Suprapubic skin (tissue), 4 donors: ENCODE measurements at regions not wholly inside any gene's neighbourhood (a gene's known extent, or its start where the extent isn't known, plus 50 kb on each side); places are given as distances from the start of the nearest gene placed in this dataset.
"Not testable (repeated sequence)": the region's sequence is repeated elsewhere in the genome, so short reads cannot be mapped to it uniquely, and the experiment has no call there.

Experiments
- DNase-seq, 2 donors: peaks; one replicate each; pipeline ENCODE4 v3.0.0-alpha.2; 2019; ENCODE audit warnings: low spot score in 2 of 2
- H3K27ac ChIP-seq: fragments of 200-600 bp; sonication (generic); one replicate; pipeline ENCODE4 v1.5.1; 2019
- H3K27me3 ChIP-seq: fragments of 200-600 bp; sonication (generic); one replicate; pipeline ENCODE4 v1.5.1; 2019
- H3K36me3 ChIP-seq: fragments of 200-600 bp; sonication (generic); one replicate; pipeline ENCODE4 v1.5.1; 2019
- H3K4me1 ChIP-seq: fragments of 200-600 bp; sonication (generic); one replicate; pipeline ENCODE4 v1.5.1; 2019
- H3K4me3 ChIP-seq: fragments of 200-600 bp; sonication (generic); one replicate; pipeline ENCODE4 v1.5.1; 2019; ENCODE audit warnings: mild to moderate bottlenecking
- H3K9me3 ChIP-seq: fragments of 200-600 bp; sonication (generic); one replicate; pipeline ENCODE4 v1.5.1; 2019
- EP300 ChIP-seq: sonication (generic); formaldehyde crosslinking; IDR thresholded peaks from one replicate; pipeline ENCODE4 v1.6.1; 2017; ENCODE audit warnings: antibody characterized with exemption
- POLR2A ChIP-seq, 2 donors: fragments of 450-650 bp; IDR thresholded peaks; one replicate each; pipeline ENCODE4 v1.6.1; 2017; ENCODE audit warnings: antibody characterized with exemption in 2 of 2, mild to moderate bottlenecking in 2 of 2, moderate library complexity in 2 of 2
- POLR2AphosphoS5 ChIP-seq, 3 donors: sonication (generic); formaldehyde crosslinking; IDR thresholded peaks; one replicate each; pipeline ENCODE4 v1.6.1; 2017; ENCODE audit warnings: antibody characterized with exemption in 3 of 3
- WGBS: methylation state at CpG from one replicate; pipeline ENCODE4 v1.1.5; 2018; 5-methylcytosine and 5-hydroxymethylcytosine counted together
- TF ChIP-seq, protein P1 (sequence below), 2 donors: fragments of 200-600 bp in 1 of 2; fragments of 450-650 bp in 1 of 2; sonication (generic) in 1 of 2; IDR thresholded peaks; one replicate each; pipeline ENCODE4 v1.5.1; 2016 to 2019; ENCODE audit warnings: antibody characterized with exemption in 2 of 2, mild to moderate bottlenecking in 1 of 2, moderate library complexity in 1 of 2

DNA sequence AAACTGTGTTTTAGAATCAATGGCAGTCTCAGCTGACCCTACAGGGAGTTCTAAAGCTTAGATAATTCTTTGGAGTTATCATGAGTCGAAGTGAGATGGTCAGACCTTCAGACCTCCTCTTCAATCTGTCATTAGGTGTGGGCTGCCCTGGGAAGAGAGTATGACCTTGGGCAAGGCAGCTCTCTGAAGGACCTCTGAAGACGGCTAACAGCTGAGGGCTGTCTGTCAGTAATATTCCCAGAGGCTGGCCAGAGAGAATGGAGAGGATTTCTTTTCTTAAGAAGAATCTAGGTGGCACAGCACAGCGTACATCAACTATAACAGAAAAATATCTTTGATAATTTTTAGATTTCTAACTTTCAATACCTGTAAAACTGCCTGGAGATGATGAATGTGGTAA is 379.4 kb downstream of the ZNF674 start:
- no peak overlapping the region for H3K27ac ChIP-seq
- TF ChIP-seq, protein P1, sequence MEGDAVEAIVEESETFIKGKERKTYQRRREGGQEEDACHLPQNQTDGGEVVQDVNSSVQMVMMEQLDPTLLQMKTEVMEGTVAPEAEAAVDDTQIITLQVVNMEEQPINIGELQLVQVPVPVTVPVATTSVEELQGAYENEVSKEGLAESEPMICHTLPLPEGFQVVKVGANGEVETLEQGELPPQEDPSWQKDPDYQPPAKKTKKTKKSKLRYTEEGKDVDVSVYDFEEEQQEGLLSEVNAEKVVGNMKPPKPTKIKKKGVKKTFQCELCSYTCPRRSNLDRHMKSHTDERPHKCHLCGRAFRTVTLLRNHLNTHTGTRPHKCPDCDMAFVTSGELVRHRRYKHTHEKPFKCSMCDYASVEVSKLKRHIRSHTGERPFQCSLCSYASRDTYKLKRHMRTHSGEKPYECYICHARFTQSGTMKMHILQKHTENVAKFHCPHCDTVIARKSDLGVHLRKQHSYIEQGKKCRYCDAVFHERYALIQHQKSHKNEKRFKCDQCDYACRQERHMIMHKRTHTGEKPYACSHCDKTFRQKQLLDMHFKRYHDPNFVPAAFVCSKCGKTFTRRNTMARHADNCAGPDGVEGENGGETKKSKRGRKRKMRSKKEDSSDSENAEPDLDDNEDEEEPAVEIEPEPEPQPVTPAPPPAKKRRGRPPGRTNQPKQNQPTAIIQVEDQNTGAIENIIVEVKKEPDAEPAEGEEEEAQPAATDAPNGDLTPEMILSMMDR (IDR thresholded peaks at IDR 0.05), result no peak
- TF ChIP-seq EP300, result no peak
- DNase-seq, result no peak
- H3K36me3 ChIP-seq, result no peaks in the 10 kb centered on the region
- H3K9me3 ChIP-seq, result no peaks in the 10 kb centered on the region
- 55% methylated on average over 3 of the region's 3 CpGs for WGBS
- no peak overlapping the region for H3K4me3 ChIP-seq
- no peaks in the 10 kb centered on the region for H3K4me1 ChIP-seq
- H3K27me3 ChIP-seq, result no peaks in the 10 kb centered on the region

DNA sequence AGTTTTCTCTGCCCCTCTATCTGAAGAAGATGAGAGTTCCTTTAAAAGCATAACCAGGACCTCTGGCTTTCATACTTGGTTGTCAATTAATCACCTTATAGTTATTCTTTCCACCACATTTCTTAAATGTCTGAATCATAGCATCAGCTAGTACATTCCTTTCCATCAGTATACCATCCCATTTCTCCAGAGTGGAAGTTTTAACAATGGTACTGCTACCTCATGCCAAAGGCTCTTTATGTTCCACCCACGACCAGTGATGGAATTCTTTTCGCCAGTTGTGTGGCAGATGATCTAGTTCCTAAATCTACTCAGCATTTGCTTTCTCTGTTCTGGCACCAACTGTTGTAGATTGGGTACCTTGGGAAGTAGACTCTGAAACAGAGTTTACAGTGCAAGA is 379.8 kb downstream of the ZNF674 start:
- no peak overlapping the region for H3K4me3 ChIP-seq
- no peaks in the 10 kb centered on the region for H3K27me3 ChIP-seq
- no peak for DNase-seq
- no peak overlapping the region for H3K27ac ChIP-seq
- TF ChIP-seq POLR2A (IDR thresholded peaks at IDR 0.05) (no peak), EP300 (no peak), POLR2AphosphoS5 (IDR thresholded peaks at IDR 0.05) (no peak)
- TF ChIP-seq, protein P1 (IDR thresholded peaks at IDR 0.05), result no peak
- WGBS, result 59% methylated on average over 2 of the region's 2 CpGs
- no peaks in the 10 kb centered on the region for H3K9me3 ChIP-seq
- no peaks in the 10 kb centered on the region for H3K36me3 ChIP-seq
- no peaks in the 10 kb centered on the region for H3K4me1 ChIP-seq

DNA sequence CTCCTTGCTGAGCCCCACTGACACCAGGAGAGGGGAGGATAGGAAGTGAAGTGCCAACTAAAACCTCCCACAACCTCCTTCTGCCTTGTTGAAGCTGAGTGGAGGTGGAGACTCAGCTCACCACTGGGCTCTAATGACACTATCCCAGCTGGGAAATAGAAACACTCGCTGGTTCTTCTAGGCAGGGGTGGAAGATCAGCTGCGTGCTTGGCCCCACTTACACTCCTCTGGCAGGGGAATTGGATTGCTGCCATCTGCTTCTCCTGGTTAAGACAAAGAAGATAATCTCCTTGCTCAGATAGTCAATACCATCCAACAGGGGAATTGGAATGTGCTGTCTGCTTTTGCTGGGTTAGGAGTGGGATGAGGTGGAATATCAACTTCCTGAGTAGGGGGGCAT is 392.5 kb downstream of the ZNF674 start:
- Histone ChIP-seq H3K4me1 (no peaks in the 10 kb centered on the region), H3K4me3 (no peak overlapping the region), H3K36me3 (no peaks in the 10 kb centered on the region), H3K27ac (no peak overlapping the region), H3K27me3 (no peaks in the 10 kb centered on the region), H3K9me3 (no peaks in the 10 kb centered on the region)
- WGBS, result 73% methylated on average over 2 of the region's 2 CpGs
- no peak for DNase-seq
- TF ChIP-seq EP300 (no peak), POLR2AphosphoS5 (IDR thresholded peaks at IDR 0.05) (no peak), POLR2A (IDR thresholded peaks at IDR 0.05) (no peak)
- TF ChIP-seq, protein P1 (IDR thresholded peaks at IDR 0.05), result no peak

DNA sequence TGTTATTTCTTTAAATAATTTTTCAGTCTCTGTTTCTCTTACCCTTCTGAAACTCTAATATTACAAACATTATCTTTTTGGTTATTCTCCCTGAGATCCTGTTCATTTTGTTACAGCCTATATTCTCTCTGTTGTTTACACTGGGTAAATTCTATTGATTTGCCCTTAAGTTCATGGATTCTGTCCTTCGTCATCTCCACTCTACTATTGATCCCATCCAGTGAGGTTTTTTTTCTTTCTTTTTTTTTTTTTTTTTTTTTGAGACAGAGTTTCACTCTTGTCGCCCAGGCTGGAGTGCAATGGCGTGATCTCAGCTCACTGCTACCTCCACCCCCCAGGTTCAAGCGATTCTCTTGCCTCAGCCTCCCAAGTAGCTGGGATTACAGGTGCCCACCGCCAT is 393.9 kb downstream of the ZNF674 start:
- not testable (repeated sequence) for H3K4me1 ChIP-seq, H3K27me3 ChIP-seq, H3K36me3 ChIP-seq, H3K4me3 ChIP-seq, H3K27ac ChIP-seq, H3K9me3 ChIP-seq, DNase-seq
- 87% methylated on average over 5 of the region's 5 CpGs for WGBS

DNA sequence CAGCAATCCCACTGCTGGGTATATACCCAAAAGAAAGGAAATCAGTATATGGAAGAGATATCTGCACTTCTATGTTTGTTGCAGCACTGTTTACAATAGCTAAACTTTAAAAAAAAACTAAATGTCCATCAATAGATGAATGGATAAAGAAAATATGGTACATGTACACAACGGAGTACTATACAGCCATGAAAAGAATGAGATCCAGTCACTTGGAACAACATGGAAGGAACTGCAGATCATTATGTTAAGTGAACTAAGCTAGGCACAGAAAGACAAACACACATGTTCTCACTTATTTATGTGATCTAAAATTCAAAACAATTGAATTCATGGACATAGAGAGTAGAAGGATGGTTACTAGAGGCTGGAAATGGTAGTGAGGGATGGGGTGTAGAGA is 400.7 kb downstream of the ZNF674 start:
- Histone ChIP-seq H3K4me3 (no peak overlapping the region), H3K27me3 (no peaks in the 10 kb centered on the region), H3K4me1 (no peaks in the 10 kb centered on the region), H3K27ac (no peak overlapping the region), H3K36me3 (no peaks in the 10 kb centered on the region), H3K9me3 (no peaks in the 10 kb centered on the region)
- WGBS, result 94% methylated on average over 1 of the region's 1 CpG
- DNase-seq, result no peak
- TF ChIP-seq POLR2AphosphoS5 (IDR thresholded peaks at IDR 0.05), result no peak
- TF ChIP-seq, protein P1 (IDR thresholded peaks at IDR 0.05), result no peak
- no peak for TF ChIP-seq EP300
- TF ChIP-seq POLR2A (IDR thresholded peaks at IDR 0.05), result no peak

DNA sequence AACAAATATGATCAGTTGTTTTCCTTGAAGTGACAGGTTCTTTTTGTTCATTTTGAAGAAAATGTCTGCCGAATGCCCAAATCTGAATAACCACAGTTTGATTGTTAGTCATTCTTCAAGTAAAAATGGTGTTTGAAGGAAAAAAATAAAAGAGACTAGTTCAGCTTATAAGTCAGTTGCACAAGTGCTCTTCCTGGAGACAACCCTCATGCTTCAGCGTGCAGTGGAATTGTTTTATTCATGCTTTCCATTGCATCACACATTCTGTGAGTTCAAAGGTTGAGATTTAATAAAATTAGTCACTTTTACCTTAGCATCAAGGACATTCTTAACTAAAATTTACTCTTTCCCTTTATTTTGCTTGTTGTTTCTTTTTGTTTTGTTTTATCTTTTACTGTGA is 404.9 kb downstream of the ZNF674 start:
- Histone ChIP-seq H3K4me3 (no peak overlapping the region), H3K27me3 (no peaks in the 10 kb centered on the region), H3K36me3 (no peaks in the 10 kb centered on the region), H3K9me3 (no peaks in the 10 kb centered on the region), H3K4me1 (no peaks in the 10 kb centered on the region), H3K27ac (no peak overlapping the region)
- TF ChIP-seq POLR2AphosphoS5 (IDR thresholded peaks at IDR 0.05) (no peak), EP300 (no peak), POLR2A (IDR thresholded peaks at IDR 0.05) (no peak)
- TF ChIP-seq, protein P1 (IDR thresholded peaks at IDR 0.05), result no peak
- 70% methylated on average over 2 of the region's 2 CpGs for WGBS
- DNase-seq, result no peak
